ENCODE measurements at regions not wholly inside any gene's neighbourhood (a gene's known extent, or its start where the extent isn't known, plus 50 kb on each side); places are given as distances from the start of the nearest gene placed in this dataset.
A peak's percentile ranks its signal among the peaks of the same experiment; 100 is the strongest.

- intact Hi-C loops (cut with DNase I) = no loop called here
- no peak for ATAC-seq
Observed at GRCh38 chr12:88400302-88400701, 180.0 kb downstream of the KITLG start.

GRCh38 chr12:88401155-88401554, 179.1 kb downstream of the KITLG start:
- intact Hi-C loops (cut with DNase I) = no loop called here
- no peak for DNase-seq (ENCODE audit: missing footprints)

More at GRCh38 chr12:88400302-88400701, 180.0 kb downstream of the KITLG start:
- DNase-seq (ENCODE audit: missing footprints) = no peak

GRCh38 chr12:88406905-88407304, 173.4 kb downstream of the KITLG start:
- intact Hi-C loops (cut with DNase I) = no loop called here
- DNase-seq (ENCODE audit: missing footprints) = no peak

More at GRCh38 chr12:88401155-88401554, 179.1 kb downstream of the KITLG start:
- ATAC-seq = no peak

GRCh38 chr12:88408823-88409222, 171.4 kb downstream of the KITLG start:
- no peak for ATAC-seq
- DNase-seq (ENCODE audit: missing footprints) = no peak
- intact Hi-C loops (cut with DNase I) = no loop called here

More at GRCh38 chr12:88406905-88407304, 173.4 kb downstream of the KITLG start:
- ATAC-seq = no peak

- intact Hi-C loops (cut with DNase I) = no loop called here
- no peak for DNase-seq (ENCODE audit: missing footprints)
- no peak for ATAC-seq
Observed at GRCh38 chr12:88409257-88409656, 171.0 kb downstream of the KITLG start.

- intact Hi-C loops (cut with DNase I) = no loop called here
- ATAC-seq (no peak), DNase-seq (ENCODE audit: missing footprints) (no peak)
Observed at GRCh38 chr12:88411689-88412088, 168.6 kb downstream of the KITLG start.

GRCh38 chr12:88413646-88414045, 166.6 kb downstream of the KITLG start:
- ATAC-seq = no peak
- no peak for DNase-seq (ENCODE audit: missing footprints)
- intact Hi-C loops (cut with DNase I) = no loop called here

GRCh38 chr12:88416155-88416554, 164.1 kb downstream of the KITLG start:
- ATAC-seq = no peak
- intact Hi-C loops (cut with DNase I) = no loop called here
- no peak for DNase-seq (ENCODE audit: missing footprints)

GRCh38 chr12:88416786-88417185, 163.5 kb downstream of the KITLG start:
- DNase-seq (ENCODE audit: missing footprints) (no peak), ATAC-seq (no peak)
- intact Hi-C loops (cut with DNase I) = no loop called here

GRCh38 chr12:88417531-88417930, 162.7 kb downstream of the KITLG start:
- intact Hi-C loops (cut with DNase I) = no loop called here
- ATAC-seq = no peak
- no peak for DNase-seq (ENCODE audit: missing footprints)

- DNase-seq (ENCODE audit: missing footprints) (no peak), ATAC-seq (no peak)
- intact Hi-C loops (cut with DNase I) = no loop called here
Observed at GRCh38 chr12:88418856-88419497, 161.3 kb downstream of the KITLG start.

GRCh38 chr12:88419794-88420193, 160.5 kb downstream of the KITLG start:
- ATAC-seq = no peak
- intact Hi-C loops (cut with DNase I) = no loop called here
- DNase-seq (ENCODE audit: missing footprints) = no peak

- ATAC-seq (no peak), DNase-seq (ENCODE audit: missing footprints) (no peak)
- intact Hi-C loops (cut with DNase I) = no loop called here
Observed at GRCh38 chr12:88420457-88420856, 159.8 kb downstream of the KITLG start.

- DNase-seq (ENCODE audit: missing footprints) (no peak), ATAC-seq (no peak)
- intact Hi-C loops (cut with DNase I) = no loop called here
Observed at GRCh38 chr12:88424791-88425730, 155.2 kb downstream of the KITLG start.

- intact Hi-C loops (cut with DNase I) = no loop called here
- DNase-seq (ENCODE audit: missing footprints) (no peak), ATAC-seq (no peak)
Observed at GRCh38 chr12:88428350-88428749, 151.9 kb downstream of the KITLG start.

- ATAC-seq = no peak
- intact Hi-C loops (cut with DNase I) = no loop called here
- DNase-seq (ENCODE audit: missing footprints) = no peak
Observed at GRCh38 chr12:88431246-88431645, 149.0 kb downstream of the KITLG start.

GRCh38 chr12:88432531-88433490, 147.5 kb downstream of the KITLG start:
- ATAC-seq (peak; percentile 83), DNase-seq (ENCODE audit: missing footprints) (no peak)
- intact Hi-C loops (cut with DNase I) = no loop called here

- intact Hi-C loops (cut with DNase I) = no loop called here
- ATAC-seq = no peak
- DNase-seq (ENCODE audit: missing footprints) = no peak
Observed at GRCh38 chr12:88433997-88434703, 146.1 kb downstream of the KITLG start.

Data from Right ventricle myocardium inferior (tissue), 1 donor.